BLaER1 (cell line): ENCODE measurements at regions not wholly inside any gene's neighbourhood (a gene's known extent, or its start where the extent isn't known, plus 50 kb on each side); places are given as distances from the start of the nearest gene placed in this dataset.

Source experiments
- H3K27ac ChIP-seq: shearing (Covaris generic); formaldehyde crosslinking; 2 replicates; pipeline ENCODE4 v1.8.1; 2022
- H3K27me3 ChIP-seq: shearing (Covaris generic); formaldehyde crosslinking; 2 replicates; pipeline ENCODE4 v1.8.1; 2022
- H3K36me3 ChIP-seq: shearing (Covaris generic); formaldehyde crosslinking; 2 replicates; pipeline ENCODE4 v1.8.1; 2022
- H3K4me1 ChIP-seq: shearing (Covaris generic); formaldehyde crosslinking; 2 replicates; pipeline ENCODE4 v1.8.1; 2022
- H3K4me2 ChIP-seq: shearing (Covaris generic); formaldehyde crosslinking; 2 replicates; pipeline ENCODE4 v1.8.1; 2022
- H3K4me3 ChIP-seq: shearing (Covaris generic); formaldehyde crosslinking; 2 replicates; pipeline ENCODE4 v1.8.1; 2022
- H3K9ac ChIP-seq: shearing (Covaris generic); formaldehyde crosslinking; 2 replicates; pipeline ENCODE4 v1.8.1; 2022
- H3K9me3 ChIP-seq: shearing (Covaris generic); formaldehyde crosslinking; 2 replicates; pipeline ENCODE4 v1.8.1; 2022
- H4K20me1 ChIP-seq: shearing (Covaris generic); formaldehyde crosslinking; 2 replicates; pipeline ENCODE4 v1.8.1; 2022
- Cebpa-rat ChIP-seq: shearing (Covaris generic); IDR thresholded peaks from 2 replicates; pipeline ENCODE4 v1.8.1; 2022

DNA sequence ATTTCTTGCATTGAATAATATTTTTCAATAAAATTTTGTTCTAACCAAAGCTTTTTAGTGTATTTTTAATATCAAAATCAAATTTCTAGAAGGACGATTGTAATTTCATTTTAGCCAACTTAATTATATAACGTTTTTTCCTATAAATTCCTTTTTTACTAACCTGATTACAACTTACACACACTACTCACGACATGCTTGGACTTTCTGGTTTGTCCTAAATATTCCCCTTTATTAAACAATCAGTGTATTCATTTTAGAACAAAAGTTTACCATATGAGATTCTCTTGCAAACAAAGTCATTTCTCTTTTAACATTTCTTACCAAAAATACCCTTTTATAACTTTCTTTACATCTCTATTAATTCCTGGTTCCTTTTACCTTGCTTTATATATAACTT, 173.7 kb downstream of the PWWP3B start:
- H3K4me2 ChIP-seq = no peak overlapping the region
- H3K27ac ChIP-seq = no peak overlapping the region
- H3K36me3 ChIP-seq = no peaks in the 10 kb centered on the region
- no peaks in the 10 kb centered on the region for H3K27me3 ChIP-seq
- no peaks in the 10 kb centered on the region for H3K4me1 ChIP-seq
- H3K9me3 ChIP-seq = peaks cover 33% of the 10 kb centered on the region
- no peak overlapping the region for H3K9ac ChIP-seq
- H4K20me1 ChIP-seq = no peaks in the 10 kb centered on the region
- TF ChIP-seq Cebpa-rat = no peak
- H3K4me3 ChIP-seq = no peak overlapping the region

DNA sequence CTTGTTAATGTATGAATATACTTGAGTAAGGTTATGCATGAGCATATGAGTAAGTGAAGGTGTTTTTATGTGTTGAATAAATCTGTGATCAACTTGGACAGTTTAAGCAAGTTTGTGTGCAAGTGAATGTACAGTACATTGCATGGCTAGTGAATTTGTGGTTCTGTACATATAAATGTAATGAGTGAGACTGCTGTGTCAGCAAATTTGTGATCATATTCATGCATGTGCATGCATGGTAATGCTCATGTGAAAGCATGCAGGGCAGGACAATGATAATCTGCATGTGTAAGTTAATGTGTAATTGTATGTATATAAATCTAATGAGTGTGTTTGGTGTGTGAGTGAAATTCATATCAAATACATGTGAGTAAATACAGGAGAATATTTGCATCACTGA, 188.5 kb downstream of the PWWP3B start:
- no peaks in the 10 kb centered on the region for H3K9me3 ChIP-seq
- TF ChIP-seq Cebpa-rat = no peak
- no peaks in the 10 kb centered on the region for H3K4me1 ChIP-seq
- no peaks in the 10 kb centered on the region for H4K20me1 ChIP-seq
- no peaks in the 10 kb centered on the region for H3K27me3 ChIP-seq
- H3K4me3 ChIP-seq = no peak overlapping the region
- no peaks in the 10 kb centered on the region for H3K36me3 ChIP-seq
- H3K9ac ChIP-seq = no peak overlapping the region
- H3K4me2 ChIP-seq = no peak overlapping the region
- H3K27ac ChIP-seq = no peak overlapping the region

DNA sequence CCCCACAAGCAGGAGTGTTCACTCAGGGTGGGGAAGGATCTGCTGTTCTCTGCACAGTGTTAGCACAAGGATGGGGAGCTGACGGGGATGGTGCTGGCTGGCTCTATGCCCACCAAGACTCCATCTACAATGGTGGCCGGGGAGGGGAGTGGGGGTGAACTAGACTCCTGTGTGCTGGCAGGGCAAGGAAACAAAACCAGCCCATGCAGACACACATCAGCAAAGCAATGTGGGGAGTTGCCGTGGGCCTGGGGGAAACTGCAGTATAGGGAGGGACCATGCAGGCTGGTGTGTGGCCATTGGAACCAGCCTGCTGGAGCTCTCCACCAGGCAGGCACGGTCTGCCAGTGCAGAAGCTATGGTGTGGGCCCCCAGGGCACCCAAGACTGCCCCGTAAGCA, 195.1 kb downstream of the PWWP3B start:
- H3K4me2 ChIP-seq = no peak overlapping the region

DNA sequence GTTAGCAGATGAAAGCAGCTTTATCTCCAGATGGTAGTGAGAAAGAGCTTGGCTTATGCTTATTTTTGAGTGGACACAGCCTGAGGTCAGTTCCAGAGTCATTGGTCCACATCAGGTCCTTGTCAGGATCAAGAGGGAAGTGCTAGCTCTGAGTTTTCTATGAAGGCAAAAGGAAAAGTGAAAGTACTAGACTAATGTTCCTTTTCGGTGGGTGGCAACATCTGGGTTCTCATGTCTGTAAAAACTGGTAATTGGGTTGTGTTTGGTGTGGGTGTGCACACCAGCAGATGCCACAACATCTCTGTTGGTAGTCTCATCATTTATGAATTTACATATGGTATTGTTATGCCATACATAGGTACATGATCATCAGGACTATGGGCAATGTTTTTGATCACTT, 210.5 kb downstream of the PWWP3B start:
- TF ChIP-seq Cebpa-rat = no peak
- H3K4me2 ChIP-seq = peak overlapping the region; percentile 54

More for the DNA sequence above, 195.1 kb downstream of the PWWP3B start:
- Histone ChIP-seq H3K4me3 (no peak overlapping the region), H3K27me3 (no peaks in the 10 kb centered on the region), H3K27ac (no peak overlapping the region), H3K4me1 (no peaks in the 10 kb centered on the region), H3K9me3 (no peaks in the 10 kb centered on the region), H3K36me3 (no peaks in the 10 kb centered on the region), H3K9ac (no peak overlapping the region), H4K20me1 (no peaks in the 10 kb centered on the region)
- TF ChIP-seq Cebpa-rat = no peak

DNA sequence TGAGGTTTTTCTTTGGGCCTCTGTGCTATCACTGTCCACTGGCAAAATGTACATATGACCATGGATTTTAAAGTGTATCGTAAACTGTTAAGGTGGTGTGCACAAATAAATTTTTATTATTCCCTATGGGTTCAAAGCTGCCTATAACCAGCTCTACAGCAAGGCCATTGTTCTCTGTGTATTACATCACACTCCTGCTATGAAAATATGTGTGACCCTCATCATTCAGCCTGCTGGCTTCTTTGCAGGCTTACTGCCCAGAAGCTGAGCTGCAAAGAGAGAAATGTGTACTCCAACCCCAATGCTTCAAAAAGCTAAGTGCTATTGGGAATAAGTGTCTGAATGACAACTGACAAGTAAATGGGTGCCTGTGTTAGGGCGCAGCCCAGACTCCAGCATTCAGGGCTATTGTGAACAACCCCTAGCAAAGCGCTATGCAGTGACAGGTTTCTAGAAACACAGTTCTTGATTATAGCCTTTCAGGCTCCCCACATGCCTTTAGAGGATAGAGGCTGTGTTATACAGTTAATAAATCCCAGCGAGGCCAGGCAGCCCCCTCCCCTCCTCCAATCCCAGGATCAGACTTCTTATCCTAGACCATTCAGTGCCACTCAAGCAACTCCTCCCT, 220.4 kb upstream of the RADX start:
- Histone ChIP-seq H3K4me2 (no peak overlapping the region), H3K36me3 (no peaks in the 10 kb centered on the region), H4K20me1 (no peaks in the 10 kb centered on the region), H3K27ac (no peak overlapping the region), H3K27me3 (no peaks in the 10 kb centered on the region), H3K4me3 (no peak overlapping the region), H3K9me3 (no peaks in the 10 kb centered on the region), H3K4me1 (no peaks in the 10 kb centered on the region), H3K9ac (no peak overlapping the region)
- TF ChIP-seq Cebpa-rat = no peak

More for the DNA sequence above, 210.5 kb downstream of the PWWP3B start:
- Histone ChIP-seq H3K36me3 (no peaks in the 10 kb centered on the region), H4K20me1 (no peaks in the 10 kb centered on the region), H3K4me3 (no peak overlapping the region), H3K27ac (no peak overlapping the region), H3K27me3 (no peaks in the 10 kb centered on the region), H3K9ac (no peak overlapping the region), H3K9me3 (0 out of 2 replicates have a peak, but pooled peaks cover 3% of the 10 kb centered on the region), H3K4me1 (no peaks in the 10 kb centered on the region)

DNA sequence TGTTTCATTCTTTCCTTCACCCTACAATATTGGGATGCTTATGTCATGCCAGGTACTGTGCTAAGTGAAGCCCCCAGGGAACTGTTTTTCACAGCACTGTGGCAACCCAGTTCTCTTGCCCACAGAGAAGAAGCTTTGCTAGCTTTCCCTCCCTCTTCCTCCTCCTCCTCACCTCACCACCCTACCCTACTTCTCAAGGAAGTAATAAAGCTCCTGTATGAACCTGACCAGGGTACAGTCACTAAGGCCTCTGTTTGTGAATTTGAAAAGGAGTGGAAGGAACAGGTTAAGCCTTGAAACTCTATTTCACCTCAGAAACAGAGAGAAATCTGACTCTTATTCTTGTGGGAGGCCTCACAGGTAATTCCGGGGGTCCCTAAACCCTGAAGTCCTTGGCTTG, 219.4 kb upstream of the RADX start:
- no peaks in the 10 kb centered on the region for H3K4me1 ChIP-seq
- H3K4me3 ChIP-seq = no peak overlapping the region
- no peak overlapping the region for H3K4me2 ChIP-seq
- no peak overlapping the region for H3K9ac ChIP-seq
- no peak overlapping the region for H3K27ac ChIP-seq
- no peaks in the 10 kb centered on the region for H3K36me3 ChIP-seq
- no peaks in the 10 kb centered on the region for H3K9me3 ChIP-seq
- TF ChIP-seq Cebpa-rat = no peak
- no peaks in the 10 kb centered on the region for H3K27me3 ChIP-seq
- H4K20me1 ChIP-seq = no peaks in the 10 kb centered on the region

DNA sequence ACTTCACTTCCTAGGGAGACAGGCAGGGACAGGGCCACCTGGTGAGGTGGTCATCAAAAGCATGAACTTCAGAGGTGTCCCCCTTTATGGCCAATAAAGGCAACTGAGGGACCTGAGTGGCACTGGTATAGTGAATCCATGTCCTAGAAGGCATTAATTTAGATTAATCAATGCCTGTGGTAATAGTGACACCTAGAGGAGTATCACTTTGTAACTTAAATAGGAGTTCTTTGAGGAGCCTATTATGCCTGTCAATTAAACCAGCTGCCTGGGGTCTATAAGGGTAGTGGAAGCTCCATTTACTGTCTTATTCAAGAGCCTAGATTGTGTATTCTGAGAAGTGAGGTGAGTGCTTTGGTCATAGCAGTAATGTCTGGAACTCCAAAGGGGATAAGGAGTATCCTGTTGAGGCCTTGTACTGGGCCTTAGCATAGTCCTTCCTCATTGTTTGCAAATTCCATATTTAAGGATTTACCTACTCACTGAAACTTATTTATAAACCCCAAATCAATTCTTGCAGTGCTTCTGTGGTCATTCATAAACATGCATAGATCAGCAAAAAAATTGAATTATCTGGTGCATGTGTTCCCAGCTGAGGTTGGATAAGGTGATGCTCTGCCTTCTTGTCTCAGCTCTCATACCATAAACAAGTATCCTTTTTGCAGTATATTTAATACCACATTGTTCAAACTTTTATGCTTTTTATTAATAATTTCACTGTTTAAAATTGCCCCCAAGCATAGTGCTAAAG, 213.8 kb upstream of the RADX start:
- Histone ChIP-seq H3K27me3 (no peaks in the 10 kb centered on the region), H3K4me2 (no peak overlapping the region), H3K9ac (no peak overlapping the region), H3K4me1 (no peaks in the 10 kb centered on the region), H3K27ac (no peak overlapping the region), H3K36me3 (no peaks in the 10 kb centered on the region), H4K20me1 (no peaks in the 10 kb centered on the region), H3K4me3 (no peak overlapping the region), H3K9me3 (no peaks in the 10 kb centered on the region)
- TF ChIP-seq Cebpa-rat = no peak

DNA sequence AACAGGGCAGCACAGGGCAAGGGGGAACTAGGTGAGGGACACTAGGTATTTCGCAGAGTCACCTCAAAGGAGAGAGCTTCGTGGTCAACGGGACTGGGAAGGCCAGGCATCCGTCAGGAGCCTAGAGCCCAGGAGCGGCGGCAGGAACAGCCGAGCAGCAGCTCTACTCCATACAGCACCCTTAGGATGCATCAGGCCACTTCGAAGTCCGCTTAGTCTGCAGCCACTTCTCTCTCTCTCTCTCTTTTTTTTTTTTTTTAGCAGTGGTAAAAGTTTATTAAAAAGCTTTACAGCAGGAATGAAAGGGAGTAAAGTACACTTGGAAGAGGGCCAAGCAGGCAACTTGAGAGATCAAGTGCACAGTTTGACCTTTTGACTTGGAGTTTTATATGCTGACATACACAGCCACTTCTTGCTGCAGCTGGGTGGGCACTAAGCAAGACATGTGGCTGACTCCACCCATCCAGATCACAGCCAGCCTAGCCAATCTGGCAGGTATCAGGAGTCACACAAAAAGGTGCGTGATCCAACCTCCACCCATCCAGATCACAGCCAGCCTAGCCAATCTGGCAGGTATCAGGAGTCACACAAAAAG, 209.7 kb upstream of the RADX start:
- TF ChIP-seq Cebpa-rat = no peak
- peaks cover 7% of the 10 kb centered on the region for H3K27me3 ChIP-seq
- no peak overlapping the region for H3K4me3 ChIP-seq
- H3K36me3 ChIP-seq = no peaks in the 10 kb centered on the region
- H3K9me3 ChIP-seq = no peaks in the 10 kb centered on the region
- H3K4me2 ChIP-seq = no peak overlapping the region
- H3K4me1 ChIP-seq = no peaks in the 10 kb centered on the region
- H3K27ac ChIP-seq = no peak overlapping the region
- H4K20me1 ChIP-seq = no peaks in the 10 kb centered on the region
- H3K9ac ChIP-seq = no peak overlapping the region

DNA sequence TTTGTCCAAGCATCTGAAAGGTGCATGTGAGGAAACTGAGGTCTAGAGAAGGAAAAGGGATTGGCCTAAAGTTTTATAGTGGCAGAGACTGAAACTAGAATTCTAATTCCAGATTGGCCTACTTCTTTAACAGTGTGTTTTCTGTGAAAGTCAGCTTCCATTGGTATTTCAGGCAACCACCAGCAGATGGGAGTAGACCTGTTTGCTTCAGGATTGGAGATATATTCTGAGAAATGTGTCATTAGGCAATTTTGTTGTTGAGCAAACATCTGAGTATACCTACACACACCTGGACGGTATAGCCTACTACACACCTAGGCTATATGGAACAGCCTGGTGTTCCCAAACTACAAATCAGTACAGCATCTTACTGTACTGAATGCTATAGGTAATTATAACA, 207.3 kb upstream of the RADX start:
- no peak for TF ChIP-seq Cebpa-rat
- H3K4me3 ChIP-seq = no peak overlapping the region
- no peaks in the 10 kb centered on the region for H3K36me3 ChIP-seq
- H3K4me2 ChIP-seq = no peak overlapping the region
- no peaks in the 10 kb centered on the region for H4K20me1 ChIP-seq
- no peaks in the 10 kb centered on the region for H3K4me1 ChIP-seq
- H3K27me3 ChIP-seq = peaks cover 18% of the 10 kb centered on the region
- no peaks in the 10 kb centered on the region for H3K9me3 ChIP-seq
- H3K9ac ChIP-seq = no peak overlapping the region
- H3K27ac ChIP-seq = no peak overlapping the region

DNA sequence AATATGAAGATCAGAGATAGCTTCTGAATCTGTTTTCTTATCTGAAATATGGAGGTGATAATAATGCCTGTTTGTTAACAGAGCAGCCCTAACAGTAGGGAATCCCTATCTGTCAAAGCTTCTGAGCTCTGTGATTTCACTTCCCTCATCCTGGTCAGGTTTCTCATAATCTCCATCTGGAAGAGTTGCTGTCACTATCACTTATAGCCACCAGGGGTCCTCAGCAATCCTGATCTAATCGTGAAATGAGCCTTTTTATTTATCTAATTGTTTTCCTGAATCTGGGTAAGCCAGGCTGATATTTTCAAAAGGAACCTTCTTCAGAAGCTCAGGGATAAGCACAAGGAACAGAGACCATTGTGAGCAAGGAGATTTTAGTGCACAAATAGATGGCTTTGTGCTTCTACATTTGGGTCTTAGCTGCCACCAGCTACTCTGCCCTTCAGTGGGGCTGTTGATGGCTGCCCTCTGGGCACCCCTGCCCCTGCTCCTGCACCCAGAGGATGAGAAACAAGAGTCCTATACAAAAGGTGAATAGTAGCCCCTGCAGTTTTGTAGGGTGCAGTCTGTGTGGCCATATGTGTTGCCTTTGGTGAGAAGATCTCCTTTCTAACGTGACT, 196.4 kb upstream of the RADX start:
- Histone ChIP-seq H3K36me3 (no peaks in the 10 kb centered on the region), H3K4me1 (no peaks in the 10 kb centered on the region), H3K4me3 (no peak overlapping the region), H3K27me3 (peaks cover 7% of the 10 kb centered on the region; the same call in 1 of the 2 replicates), H3K9ac (no peak overlapping the region), H3K9me3 (no peaks in the 10 kb centered on the region), H3K4me2 (no peak overlapping the region), H3K27ac (no peak overlapping the region), H4K20me1 (no peaks in the 10 kb centered on the region)
- no peak for TF ChIP-seq Cebpa-rat
